Activated naive CD8-positive, alpha-beta T cell treated with anti-CD3 and anti-CD28 coated beads, Interleukin-2, amount 50 U/mL, for 24 hours (primary cell): ENCODE measurements at regions not wholly inside any gene's neighbourhood (a gene's known extent, or its start where the extent isn't known, plus 50 kb on each side); places are given as distances from the start of the nearest gene placed in this dataset.

Experiments
- ATAC-seq: fragments of 150-1000 bp; cut with Tn5 transposase; one replicate; pipeline ENCODE4 v1.10.0; 2021
- DNase-seq: peaks from one replicate; pipeline ENCODE4 v3.0.0; 2021
- H3K27ac Mint-ChIP-seq: one replicate; pipeline ENCODE4 v1.8.0; 2021; ENCODE audit warnings: mild to moderate bottlenecking, mixed read lengths
- H3K27me3 Mint-ChIP-seq: one replicate; pipeline ENCODE4 v1.8.0; 2021; ENCODE audit warnings: mixed read lengths
- H3K36me3 Mint-ChIP-seq: one replicate; pipeline ENCODE4 v1.8.0; 2021; ENCODE audit warnings: low read depth, mixed read lengths
- H3K4me1 Mint-ChIP-seq: one replicate; pipeline ENCODE4 v1.8.0; 2021; ENCODE audit warnings: mixed read lengths
- H3K4me3 Mint-ChIP-seq: one replicate; pipeline ENCODE4 v1.8.0; 2021; ENCODE audit warnings: mild to moderate bottlenecking, moderate library complexity, mixed read lengths
- H3K9me3 Mint-ChIP-seq: one replicate; pipeline ENCODE4 v1.8.0; 2021; ENCODE audit warnings: mixed read lengths

DNA sequence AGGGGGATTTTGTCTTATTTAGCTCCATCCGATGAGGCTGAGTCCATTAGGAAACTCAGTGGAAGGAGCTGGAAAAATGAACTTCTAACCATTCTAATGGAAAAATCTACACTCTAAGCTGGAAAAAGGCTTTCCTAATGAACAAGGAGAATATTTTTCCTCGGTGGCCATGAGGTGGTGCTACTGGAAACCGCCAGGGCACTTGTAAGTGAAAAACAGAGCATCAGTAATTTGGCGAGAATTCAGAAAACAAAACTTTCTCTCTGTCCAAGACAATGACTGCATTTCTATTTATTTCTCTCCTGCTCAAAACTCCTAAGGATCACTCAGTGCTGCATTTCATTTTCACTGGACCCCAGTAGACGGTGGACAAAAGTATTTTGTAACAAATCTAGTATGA lies 237.6 kb downstream of the TENT4A start:
- peaks cover 2% of the 10 kb centered on the region for H3K27me3 Mint-ChIP-seq
- H3K9me3 Mint-ChIP-seq: no peaks in the 10 kb centered on the region
- H3K4me1 Mint-ChIP-seq: no peaks in the 10 kb centered on the region
- ATAC-seq (no peak), DNase-seq (no peak)
- H3K4me3 Mint-ChIP-seq: no peak overlapping the region
- no peaks in the 10 kb centered on the region for H3K36me3 Mint-ChIP-seq
- no peak overlapping the region for H3K27ac Mint-ChIP-seq

DNA sequence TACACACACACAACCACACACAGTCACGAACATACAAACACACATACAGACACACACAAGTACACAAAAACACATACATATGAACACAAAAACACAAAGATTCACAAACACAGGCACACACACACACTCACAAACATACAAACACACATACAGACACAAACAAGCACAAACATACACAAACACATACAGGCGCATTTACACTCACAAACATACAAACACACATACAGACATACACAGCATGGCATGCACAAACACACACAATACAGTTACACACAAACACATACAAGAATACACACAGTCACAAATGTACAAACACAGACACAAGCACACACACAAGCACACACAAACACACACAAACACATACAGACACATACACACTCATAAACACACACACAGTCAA lies 247.9 kb downstream of the TENT4A start:
- no peak overlapping the region for H3K4me3 Mint-ChIP-seq
- H3K9me3 Mint-ChIP-seq: peaks cover 9% of the 10 kb centered on the region
- H3K27ac Mint-ChIP-seq: no peak overlapping the region
- H3K27me3 Mint-ChIP-seq: no peaks in the 10 kb centered on the region
- no peaks in the 10 kb centered on the region for H3K4me1 Mint-ChIP-seq
- H3K36me3 Mint-ChIP-seq: no peaks in the 10 kb centered on the region
- DNase-seq (no peak), ATAC-seq (no peak)

DNA sequence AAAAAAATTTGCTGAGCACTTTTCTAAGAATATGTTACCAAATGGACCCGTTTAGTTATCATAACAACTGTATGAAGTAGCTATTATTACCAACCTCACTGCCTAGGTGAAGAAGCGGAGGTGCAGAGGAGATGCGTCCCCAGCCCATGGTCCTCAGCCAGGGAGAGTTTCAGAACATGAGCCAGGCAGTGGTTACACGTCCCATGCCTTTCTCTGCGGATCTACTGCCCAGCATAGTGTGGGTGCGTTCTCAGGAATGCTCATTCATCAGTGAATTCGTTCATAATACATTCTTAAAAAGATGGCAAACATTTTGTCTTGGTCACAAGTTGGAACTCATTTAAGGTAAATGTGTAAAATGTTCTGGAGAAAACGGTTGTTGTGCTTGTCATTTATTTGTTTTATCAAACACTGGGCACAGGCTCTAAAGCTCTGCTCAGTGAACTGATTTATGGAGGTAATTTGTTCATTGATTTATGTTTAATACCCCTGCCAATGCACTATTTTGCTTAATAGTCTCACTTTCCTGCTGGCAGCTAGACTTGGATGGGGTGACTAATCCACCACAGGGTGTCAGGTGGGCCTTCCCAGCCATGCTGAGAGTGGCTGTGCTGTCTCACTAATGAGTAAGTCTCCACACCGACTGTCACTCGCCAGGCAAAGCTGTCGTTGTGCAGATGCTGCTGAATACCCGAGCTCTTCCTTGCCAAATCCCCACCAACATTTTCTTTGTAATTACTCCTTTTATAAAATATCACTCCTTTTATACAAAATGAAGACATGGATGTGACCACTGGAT lies 248.8 kb downstream of the TENT4A start:
- Mint-ChIP-seq H3K4me3 (no peak overlapping the region), H3K9me3 (peaks cover 11% of the 10 kb centered on the region), H3K36me3 (no peaks in the 10 kb centered on the region), H3K27ac (no peak overlapping the region), H3K27me3 (no peaks in the 10 kb centered on the region), H3K4me1 (no peaks in the 10 kb centered on the region)
- ATAC-seq: no peak
- DNase-seq: no peak

DNA sequence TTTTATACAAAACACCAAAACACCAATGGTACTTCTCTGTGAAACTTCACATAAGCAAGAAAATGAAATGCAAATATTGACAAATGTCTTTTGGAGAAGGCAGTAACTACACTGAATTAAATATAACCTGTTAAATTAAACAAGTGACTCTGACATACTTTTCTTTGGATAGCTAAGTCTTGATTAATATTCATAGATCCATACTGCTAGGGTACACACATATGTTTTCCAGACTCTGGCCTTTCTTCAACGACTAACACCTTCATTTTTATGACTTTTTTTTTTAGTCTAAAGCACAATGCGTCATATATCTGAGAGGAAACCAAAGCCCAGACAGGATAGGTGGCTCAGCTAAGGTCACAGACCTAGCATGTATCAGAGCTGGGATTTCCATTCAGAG lies 263.7 kb downstream of the TENT4A start:
- ATAC-seq (no peak), DNase-seq (no peak)
- H3K4me3 Mint-ChIP-seq: no peak overlapping the region

DNA sequence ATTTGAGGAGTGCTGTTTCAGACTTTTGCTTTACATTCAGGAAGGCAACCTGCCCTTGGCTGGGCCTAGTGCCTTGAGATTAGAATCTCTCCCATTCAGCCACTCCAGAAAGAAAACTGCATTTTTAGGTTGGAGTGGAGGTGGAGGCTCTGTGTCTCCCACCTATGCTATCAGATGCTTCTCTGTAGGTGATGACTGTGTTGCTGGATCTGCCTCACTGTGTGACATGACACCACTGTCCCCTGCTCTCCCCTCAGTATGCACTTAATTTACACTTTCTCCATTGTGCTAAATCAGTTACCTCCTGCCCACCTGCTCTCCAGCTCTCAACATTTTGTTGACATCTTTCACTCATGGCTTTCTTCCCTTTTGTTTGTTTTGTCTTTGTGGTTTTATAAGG lies 265.8 kb downstream of the TENT4A start:
- no peaks in the 10 kb centered on the region for H3K9me3 Mint-ChIP-seq
- no peaks in the 10 kb centered on the region for H3K4me1 Mint-ChIP-seq
- H3K4me3 Mint-ChIP-seq: no peak overlapping the region
- H3K27ac Mint-ChIP-seq: no peak overlapping the region
- DNase-seq (no peak), ATAC-seq (no peak)
- H3K36me3 Mint-ChIP-seq: no peaks in the 10 kb centered on the region
- peaks cover 2% of the 10 kb centered on the region for H3K27me3 Mint-ChIP-seq

More for the DNA sequence above, 263.7 kb downstream of the TENT4A start:
- H3K36me3 Mint-ChIP-seq: no peaks in the 10 kb centered on the region
- no peak overlapping the region for H3K27ac Mint-ChIP-seq
- no peaks in the 10 kb centered on the region for H3K27me3 Mint-ChIP-seq
- no peaks in the 10 kb centered on the region for H3K9me3 Mint-ChIP-seq
- H3K4me1 Mint-ChIP-seq: no peaks in the 10 kb centered on the region

DNA sequence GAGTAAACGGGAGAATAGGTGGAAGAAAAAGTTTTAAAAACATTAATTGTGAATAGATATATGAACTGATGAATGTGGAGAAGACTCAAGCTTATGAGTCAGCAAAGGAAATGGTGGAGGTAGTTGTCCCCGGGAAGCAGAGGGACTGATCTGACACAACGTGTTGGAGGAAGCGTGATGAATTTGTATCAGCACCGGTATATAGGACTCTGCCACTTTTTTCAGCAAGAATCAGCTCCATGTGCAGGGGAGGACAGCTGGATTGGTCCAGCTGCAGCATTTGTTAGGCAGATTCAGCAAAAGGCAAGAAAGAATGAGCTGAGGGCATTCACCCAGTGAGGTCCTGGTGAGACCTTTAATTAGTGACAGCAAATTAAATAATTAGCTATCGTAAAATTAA lies 276.0 kb downstream of the TENT4A start:
- ATAC-seq (no peak), DNase-seq (no peak)
- no peaks in the 10 kb centered on the region for H3K36me3 Mint-ChIP-seq
- H3K27ac Mint-ChIP-seq: no peak overlapping the region
- no peaks in the 10 kb centered on the region for H3K4me1 Mint-ChIP-seq
- peaks cover 6% of the 10 kb centered on the region for H3K27me3 Mint-ChIP-seq
- H3K4me3 Mint-ChIP-seq: no peak overlapping the region
- H3K9me3 Mint-ChIP-seq: no peaks in the 10 kb centered on the region

DNA sequence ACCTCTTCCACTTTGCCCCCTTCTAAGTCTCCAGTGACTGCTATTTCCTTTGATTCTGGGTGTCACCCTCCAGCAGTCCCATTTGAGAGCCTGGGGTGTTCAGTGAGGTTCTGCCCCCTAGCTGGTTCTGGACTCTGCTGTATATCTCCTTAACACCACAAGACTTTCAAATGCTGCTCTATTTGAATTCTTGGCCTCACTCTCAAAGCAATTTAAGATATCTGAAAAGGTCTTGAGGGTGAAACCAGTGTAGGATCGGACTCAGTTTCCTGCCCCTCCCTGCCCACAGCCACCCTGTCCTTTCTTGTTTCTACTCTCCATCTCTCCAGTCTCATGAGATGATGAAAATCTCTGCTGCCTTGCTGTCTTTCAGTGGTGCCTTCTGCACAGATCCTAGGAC lies 280.9 kb downstream of the TENT4A start:
- H3K4me3 Mint-ChIP-seq: no peak overlapping the region
- DNase-seq (no peak), ATAC-seq (no peak)
- H3K27me3 Mint-ChIP-seq: peaks cover 6% of the 10 kb centered on the region
- H3K4me1 Mint-ChIP-seq: no peaks in the 10 kb centered on the region
- no peaks in the 10 kb centered on the region for H3K36me3 Mint-ChIP-seq
- no peaks in the 10 kb centered on the region for H3K9me3 Mint-ChIP-seq
- no peak overlapping the region for H3K27ac Mint-ChIP-seq

DNA sequence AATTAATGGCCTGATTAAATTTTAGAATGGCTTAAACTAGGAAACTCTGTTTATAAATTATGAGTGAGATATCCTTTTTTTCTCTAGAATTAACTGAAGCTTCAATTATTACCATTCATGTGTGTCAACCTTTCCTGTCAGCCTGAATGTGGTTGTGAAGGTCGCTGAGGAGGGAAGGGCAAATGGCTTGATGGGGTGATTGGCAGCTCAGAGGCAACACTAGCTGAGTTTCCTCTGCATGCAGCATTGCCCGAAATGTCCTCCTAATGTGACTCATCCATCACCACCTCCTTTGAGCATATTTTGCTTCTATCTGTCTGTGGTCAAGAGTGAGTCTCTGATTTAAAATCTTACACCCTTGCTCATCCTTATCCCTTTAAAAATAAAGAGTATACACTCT lies 281.9 kb downstream of the TENT4A start:
- Mint-ChIP-seq H3K27ac (no peak overlapping the region), H3K36me3 (no peaks in the 10 kb centered on the region), H3K4me1 (no peaks in the 10 kb centered on the region), H3K9me3 (no peaks in the 10 kb centered on the region), H3K4me3 (no peak overlapping the region), H3K27me3 (peaks cover 6% of the 10 kb centered on the region)
- ATAC-seq: no peak
- no peak for DNase-seq

DNA sequence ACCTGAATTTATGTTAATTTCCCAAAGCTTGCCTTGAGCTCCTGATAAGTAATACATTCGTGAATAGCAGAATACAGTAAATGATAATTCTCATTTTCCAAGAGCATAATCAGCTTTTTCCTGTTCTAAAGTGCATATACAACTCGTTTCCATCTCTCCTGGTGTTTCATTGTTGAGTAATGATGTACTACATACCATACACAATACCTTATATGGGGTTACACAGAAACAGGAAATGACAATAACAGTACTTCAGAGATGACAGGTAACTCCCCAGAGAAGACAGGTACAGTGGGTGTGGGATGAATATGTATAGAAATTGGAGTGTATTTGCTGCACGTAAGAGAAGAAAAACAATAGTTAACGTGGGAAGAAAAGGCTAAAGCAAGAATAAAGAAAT lies 287.1 kb downstream of the TENT4A start:
- no peak for ATAC-seq
- H3K4me3 Mint-ChIP-seq: no peak overlapping the region
- no peak for DNase-seq

DNA sequence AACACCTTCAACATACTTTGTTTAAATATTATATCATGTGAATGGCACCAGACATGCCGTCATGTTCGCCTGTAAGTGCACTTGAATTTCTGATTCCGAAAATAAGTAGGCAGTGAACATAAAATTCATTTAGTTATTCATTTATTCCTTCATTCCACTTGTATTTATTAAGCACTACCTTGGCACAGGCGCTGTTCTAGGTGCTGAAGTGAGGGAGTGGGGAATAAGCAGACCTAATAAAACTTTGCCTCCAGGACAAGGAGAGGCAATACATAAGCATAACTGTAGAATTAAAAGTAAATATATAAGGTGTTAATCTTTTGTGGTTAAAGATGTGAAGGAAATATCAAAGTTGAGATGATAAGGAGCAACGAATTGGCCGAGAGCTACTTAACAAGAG lies 297.4 kb downstream of the TENT4A start:
- Mint-ChIP-seq H3K27me3 (no peaks in the 10 kb centered on the region), H3K36me3 (no peaks in the 10 kb centered on the region), H3K4me1 (no peaks in the 10 kb centered on the region), H3K27ac (no peak overlapping the region), H3K4me3 (no peak overlapping the region), H3K9me3 (peaks cover 13% of the 10 kb centered on the region)
- ATAC-seq (no peak), DNase-seq (no peak)

More for the DNA sequence above, 287.1 kb downstream of the TENT4A start:
- no peaks in the 10 kb centered on the region for H3K9me3 Mint-ChIP-seq
- no peaks in the 10 kb centered on the region for H3K36me3 Mint-ChIP-seq
- no peak overlapping the region for H3K27ac Mint-ChIP-seq
- no peaks in the 10 kb centered on the region for H3K4me1 Mint-ChIP-seq
- H3K27me3 Mint-ChIP-seq: peaks cover 4% of the 10 kb centered on the region

DNA sequence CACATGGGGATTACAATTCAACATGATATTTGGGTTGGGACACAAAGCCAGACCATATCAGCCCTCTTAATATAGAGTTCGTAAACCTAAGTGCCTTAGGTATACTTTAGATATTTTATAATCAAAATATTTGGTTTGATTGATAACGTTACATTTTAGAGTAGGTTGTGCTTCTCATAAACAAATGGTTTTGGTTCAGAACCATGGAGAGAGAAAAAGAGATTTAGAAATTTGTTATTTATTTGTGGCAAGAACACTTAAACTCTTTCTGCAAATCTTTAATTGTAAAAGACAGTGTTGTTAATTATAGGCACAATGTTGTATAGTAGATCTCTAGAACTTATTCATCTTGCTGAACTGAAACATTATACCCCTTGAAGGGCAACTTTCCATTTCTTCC lies 298.8 kb downstream of the TENT4A start:
- no peaks in the 10 kb centered on the region for H3K4me1 Mint-ChIP-seq
- H3K36me3 Mint-ChIP-seq: no peaks in the 10 kb centered on the region
- no peak overlapping the region for H3K27ac Mint-ChIP-seq

DNA sequence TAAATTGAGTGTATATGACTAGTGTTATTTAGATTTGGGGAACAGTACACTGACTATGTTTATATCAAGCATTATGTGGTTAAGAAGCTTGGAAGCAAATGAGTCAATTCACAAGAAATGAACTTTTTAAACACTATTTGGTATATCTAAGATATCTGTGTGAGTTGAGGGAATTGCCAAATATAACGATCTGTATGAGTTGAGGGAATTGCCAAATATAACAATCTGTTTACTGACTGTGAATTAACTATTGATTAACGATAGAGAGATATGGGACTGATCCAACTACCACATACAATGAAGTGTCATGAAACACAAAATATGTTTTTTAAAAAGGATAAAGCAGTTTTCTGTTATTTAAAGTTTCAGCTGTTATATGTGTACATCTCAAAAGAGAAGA lies 301.4 kb downstream of the TENT4A start:
- ATAC-seq (no peak), DNase-seq (no peak)
- no peaks in the 10 kb centered on the region for H3K27me3 Mint-ChIP-seq
- H3K36me3 Mint-ChIP-seq: no peaks in the 10 kb centered on the region
- H3K4me1 Mint-ChIP-seq: no peaks in the 10 kb centered on the region
- no peak overlapping the region for H3K4me3 Mint-ChIP-seq
- no peak overlapping the region for H3K27ac Mint-ChIP-seq
- H3K9me3 Mint-ChIP-seq: peaks cover 15% of the 10 kb centered on the region

More for the DNA sequence above, 298.8 kb downstream of the TENT4A start:
- H3K4me3 Mint-ChIP-seq: no peak overlapping the region
- DNase-seq (no peak), ATAC-seq (no peak)
- peaks cover 13% of the 10 kb centered on the region for H3K9me3 Mint-ChIP-seq
- no peaks in the 10 kb centered on the region for H3K27me3 Mint-ChIP-seq

DNA sequence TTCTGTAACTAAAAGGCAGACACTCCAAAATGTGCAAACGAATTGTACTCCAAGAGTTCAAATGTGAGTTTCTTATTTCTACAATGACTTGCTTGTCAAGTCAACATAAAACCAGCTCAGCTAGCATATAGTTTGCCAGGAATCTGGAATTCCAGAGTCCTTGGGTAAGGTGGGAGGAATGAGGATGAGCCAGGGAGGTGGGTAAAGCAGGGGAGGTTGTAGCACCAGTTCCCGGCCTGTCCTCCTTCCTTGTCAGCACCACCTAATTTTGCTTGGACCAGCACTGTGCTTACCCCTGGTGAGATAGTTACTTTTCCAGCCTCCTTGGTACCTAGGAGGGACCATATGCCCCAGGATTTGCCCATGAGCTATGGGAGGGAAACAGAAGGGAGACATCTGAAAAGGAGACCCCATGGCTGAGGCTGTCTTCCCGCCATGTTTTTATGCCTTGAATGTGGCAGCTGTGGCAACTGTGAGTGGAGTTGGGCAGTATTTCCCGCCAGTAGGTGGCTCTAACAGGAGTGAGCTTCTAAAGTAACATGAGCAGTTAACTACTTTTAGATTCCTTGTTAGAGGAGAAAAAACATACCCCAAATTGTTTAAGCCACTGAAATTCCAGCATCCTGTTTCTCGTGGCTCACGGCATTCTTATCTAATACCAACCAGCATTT lies 302.5 kb downstream of the TENT4A start:
- Mint-ChIP-seq H3K27ac (no peak overlapping the region), H3K9me3 (peaks cover 21% of the 10 kb centered on the region), H3K36me3 (no peaks in the 10 kb centered on the region), H3K4me3 (no peak overlapping the region), H3K4me1 (no peaks in the 10 kb centered on the region), H3K27me3 (no peaks in the 10 kb centered on the region)
- ATAC-seq (no peak), DNase-seq (no peak)

DNA sequence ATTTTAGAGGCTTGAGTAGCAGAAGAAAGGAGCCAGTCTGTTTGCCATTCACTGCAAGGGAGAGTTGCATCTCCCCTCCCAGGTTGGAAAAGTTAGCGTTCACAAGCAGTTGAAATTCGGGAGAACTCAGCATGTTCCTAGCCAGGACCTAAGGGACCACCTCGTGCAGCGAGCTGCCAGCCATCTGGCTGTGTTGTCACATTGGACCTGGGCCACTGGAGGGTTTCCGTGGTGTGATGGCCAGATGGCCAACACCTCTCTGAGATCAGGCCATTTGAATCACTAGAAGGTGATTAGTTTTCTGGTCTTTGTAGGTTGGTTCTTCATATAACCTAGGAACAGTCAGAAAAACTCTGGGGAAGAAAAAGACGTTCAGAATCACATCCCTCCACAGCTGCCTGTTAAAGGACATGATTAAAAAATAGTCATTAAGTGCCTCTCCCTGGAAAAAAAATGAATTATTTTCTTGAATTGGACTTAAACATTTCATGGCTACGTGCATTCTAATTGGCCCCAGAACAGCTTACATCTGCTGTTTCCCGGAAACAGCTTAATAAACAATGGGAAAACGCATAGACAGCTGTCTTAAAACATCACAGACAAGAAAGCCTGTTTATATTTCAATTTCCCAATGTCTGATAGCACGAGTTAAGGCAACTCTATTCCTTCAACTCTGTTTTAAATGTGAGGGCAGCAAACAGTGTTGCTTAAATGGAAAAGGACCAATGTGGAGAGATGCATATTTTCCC lies 303.9 kb downstream of the TENT4A start:
- Mint-ChIP-seq H3K27ac (no peak overlapping the region), H3K36me3 (peaks cover under 1% of the 10 kb centered on the region)

DNA sequence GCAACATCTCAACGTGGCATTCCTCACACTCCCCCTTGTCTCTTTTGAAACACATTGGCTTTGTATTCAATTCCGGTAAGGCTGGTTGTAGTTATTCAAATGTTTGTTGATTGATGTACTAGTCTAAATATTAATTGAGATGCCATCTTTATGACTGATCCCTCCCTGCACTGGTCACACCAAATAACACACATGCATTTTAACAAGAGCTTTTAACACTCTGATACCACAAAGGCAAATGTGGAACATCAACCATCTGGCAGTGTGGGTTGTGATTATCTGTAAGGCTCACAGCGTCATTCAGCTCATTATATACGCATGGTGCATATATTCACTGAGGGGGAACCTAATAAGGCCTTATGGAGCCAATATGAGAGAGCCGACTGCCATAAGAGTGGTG lies 305.0 kb downstream of the TENT4A start:
- DNase-seq (no peak), ATAC-seq (no peak)
- Mint-ChIP-seq H3K36me3 (peaks cover 2% of the 10 kb centered on the region), H3K4me3 (no peak overlapping the region), H3K27ac (no peak overlapping the region), H3K4me1 (no peaks in the 10 kb centered on the region), H3K9me3 (peaks cover 30% of the 10 kb centered on the region), H3K27me3 (no peaks in the 10 kb centered on the region)

More for the DNA sequence above, 303.9 kb downstream of the TENT4A start:
- no peak for ATAC-seq
- no peaks in the 10 kb centered on the region for H3K4me1 Mint-ChIP-seq
- H3K27me3 Mint-ChIP-seq: no peaks in the 10 kb centered on the region
- H3K4me3 Mint-ChIP-seq: no peak overlapping the region
- peaks cover 25% of the 10 kb centered on the region for H3K9me3 Mint-ChIP-seq
- no peak for DNase-seq
